Kasumi-1 (cell line): ENCODE measurements at regions not wholly inside any gene's neighbourhood (a gene's known extent, or its start where the extent isn't known, plus 50 kb on each side); places are given as distances from the start of the nearest gene placed in this dataset.
A peak's percentile ranks its signal among the peaks of the same experiment; 100 is the strongest.
"Not testable (repeated sequence)": the region's sequence is repeated elsewhere in the genome, so short reads cannot be mapped to it uniquely, and the experiment has no call there.

Experiments used
- DNase-seq, 2 experiments: peaks; one replicate each; lab custom pipeline; 2025; lab: John Stamatoyannopoulos, UW

GRCh38 chr6:112659912-112660311 lies 312.8 kb downstream of the RFPL4B start:
- DNase-seq = no peak

GRCh38 chr6:112660626-112661025 lies 313.5 kb downstream of the RFPL4B start:
- DNase-seq = no peak

GRCh38 chr6:112663698-112664097 lies 316.6 kb downstream of the RFPL4B start:
- DNase-seq = no peak

GRCh38 chr6:112665114-112665513 lies 318.0 kb downstream of the RFPL4B start:
- no peak for DNase-seq

- no peak for DNase-seq
Observed at GRCh38 chr6:112665815-112666214, 318.7 kb downstream of the RFPL4B start.

GRCh38 chr6:112667427-112667826 lies 320.3 kb downstream of the RFPL4B start:
- no peak for DNase-seq

- no peak for DNase-seq
Observed at GRCh38 chr6:112680091-112680490, 333.0 kb downstream of the RFPL4B start.

GRCh38 chr6:112682071-112682470 lies 334.9 kb downstream of the RFPL4B start:
- no peak for DNase-seq

GRCh38 chr6:112683106-112683505 lies 336.0 kb downstream of the RFPL4B start:
- DNase-seq = no peak

GRCh38 chr6:112683926-112684325 lies 336.8 kb downstream of the RFPL4B start:
- no peak for DNase-seq

- DNase-seq = not testable (repeated sequence)
Observed at GRCh38 chr6:112685521-112686220, 338.5 kb downstream of the RFPL4B start.

- peak in 1 of 2 experiments; percentile 9 for DNase-seq
Observed at GRCh38 chr6:112688487-112689165, 341.5 kb downstream of the RFPL4B start.

- DNase-seq = not testable (repeated sequence)
Observed at GRCh38 chr6:112689183-112689858, 342.2 kb downstream of the RFPL4B start.

GRCh38 chr6:112690497-112691202 lies 343.5 kb downstream of the RFPL4B start:
- no peak for DNase-seq

- no peak for DNase-seq
Observed at GRCh38 chr6:112691289-112691688, 344.2 kb downstream of the RFPL4B start.

GRCh38 chr6:112695001-112695400 lies 347.9 kb downstream of the RFPL4B start:
- no peak for DNase-seq

- no peak for DNase-seq
Observed at GRCh38 chr6:112697265-112697664, 350.1 kb downstream of the RFPL4B start.

- DNase-seq = no peak
Observed at GRCh38 chr6:112701201-112701600, 354.1 kb downstream of the RFPL4B start.

GRCh38 chr6:112710710-112711109 lies 363.6 kb downstream of the RFPL4B start:
- DNase-seq = no peak

GRCh38 chr6:112713402-112713801 lies 366.3 kb downstream of the RFPL4B start:
- no peak for DNase-seq

- no peak for DNase-seq
Observed at GRCh38 chr6:112717401-112717800, 370.3 kb downstream of the RFPL4B start.

GRCh38 chr6:112717856-112718255 lies 370.7 kb downstream of the RFPL4B start:
- DNase-seq = no peak
